ENCODE measurements at regions not wholly inside any gene's neighbourhood (a gene's known extent, or its start where the extent isn't known, plus 50 kb on each side); places are given as distances from the start of the nearest gene placed in this dataset.
"Not testable (repeated sequence)": the region's sequence is repeated elsewhere in the genome, so short reads cannot be mapped to it uniquely, and the experiment has no call there.

DNA sequence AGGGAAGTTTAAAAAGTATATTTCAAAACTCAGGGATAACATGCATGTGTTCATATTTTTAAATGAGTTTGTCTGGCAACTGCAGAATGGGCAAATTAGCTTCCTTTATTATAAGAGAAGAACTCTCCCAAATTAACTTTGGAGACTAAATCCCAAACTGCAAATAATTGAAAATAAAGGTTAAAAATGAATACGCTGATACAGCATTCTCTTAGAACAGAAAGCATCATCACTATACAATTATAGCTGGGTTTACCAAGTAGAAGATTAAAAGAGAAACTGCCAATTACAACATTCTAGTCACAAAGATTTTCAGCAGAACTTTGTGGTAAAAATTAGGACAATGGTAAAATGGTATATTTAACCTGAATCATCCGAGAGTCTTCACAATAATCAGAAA lies 73.3 kb downstream of the OLFM4 start:
- no peak for DNase-seq (ENCODE audit: low spot score)

- DNase-seq (ENCODE audit: low spot score) = no peak
These were observed 75.5 kb downstream of the OLFM4 start for GRCh38 chr13:53104136-53104535.

DNA sequence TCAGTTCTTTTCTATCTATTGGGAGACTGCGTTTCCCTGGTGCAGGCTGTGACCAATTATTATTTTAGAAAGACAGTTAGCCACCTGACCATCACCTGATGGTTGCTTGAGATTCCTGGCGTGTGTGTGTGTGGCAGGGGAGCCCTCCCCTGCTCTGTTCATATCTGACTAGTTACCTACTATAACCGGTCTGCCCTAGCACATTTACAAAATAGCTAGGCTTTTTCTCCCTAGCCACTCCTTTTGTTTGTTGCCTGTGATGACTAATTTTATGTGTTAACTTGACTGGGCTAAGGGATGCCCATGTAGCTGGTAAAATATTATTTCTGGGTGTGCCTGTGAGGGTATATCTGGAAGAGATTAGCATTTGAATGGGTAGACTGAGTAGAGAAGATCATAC lies 76.9 kb downstream of the OLFM4 start:
- DNase-seq (ENCODE audit: low spot score) = no peak

- no peak for DNase-seq (ENCODE audit: low spot score)
These were observed 77.3 kb downstream of the OLFM4 start for GRCh38 chr13:53105890-53106289.

- DNase-seq (ENCODE audit: low spot score) = no peak
These were observed 81.6 kb downstream of the OLFM4 start for GRCh38 chr13:53110181-53110580.

DNA sequence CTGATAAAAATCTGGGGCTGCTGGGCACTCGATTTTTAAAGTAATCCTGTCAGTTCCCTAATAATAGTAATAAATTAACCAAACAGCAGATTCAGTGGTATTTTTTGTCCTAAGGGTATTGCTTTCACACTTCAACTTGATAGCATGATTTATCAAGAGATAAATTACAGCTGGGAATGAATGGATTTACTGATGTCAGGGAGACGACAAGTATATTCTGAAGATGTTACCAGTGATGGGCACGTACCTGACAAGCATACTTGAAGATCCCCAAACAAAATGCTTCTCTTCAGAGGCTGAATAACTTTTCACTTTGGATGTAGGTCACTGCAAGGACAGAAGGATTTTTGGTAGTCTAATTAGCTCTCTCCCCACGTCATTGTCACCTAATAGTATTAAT lies 82.0 kb downstream of the OLFM4 start:
- DNase-seq (ENCODE audit: low spot score) = no peak

DNA sequence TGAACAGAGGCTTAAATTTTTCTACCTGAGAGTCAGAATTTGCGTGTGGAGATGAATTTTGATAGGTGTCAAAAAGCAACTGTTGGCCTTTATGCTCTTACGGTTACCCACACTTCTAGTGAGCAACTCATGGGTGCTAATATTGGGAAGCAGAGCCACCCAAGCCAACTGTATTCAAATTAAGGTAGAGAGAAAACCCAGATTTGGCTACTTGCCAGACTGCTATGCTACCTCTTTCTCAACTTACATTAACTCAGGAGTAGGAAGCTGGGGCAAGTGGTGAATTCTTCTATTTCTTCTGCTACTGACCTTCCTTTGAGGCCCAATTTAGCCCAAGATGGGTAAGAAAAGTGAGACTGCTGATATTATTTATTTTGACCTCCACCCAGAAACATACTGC lies 83.9 kb downstream of the OLFM4 start:
- DNase-seq (ENCODE audit: low spot score) = no peak

DNA sequence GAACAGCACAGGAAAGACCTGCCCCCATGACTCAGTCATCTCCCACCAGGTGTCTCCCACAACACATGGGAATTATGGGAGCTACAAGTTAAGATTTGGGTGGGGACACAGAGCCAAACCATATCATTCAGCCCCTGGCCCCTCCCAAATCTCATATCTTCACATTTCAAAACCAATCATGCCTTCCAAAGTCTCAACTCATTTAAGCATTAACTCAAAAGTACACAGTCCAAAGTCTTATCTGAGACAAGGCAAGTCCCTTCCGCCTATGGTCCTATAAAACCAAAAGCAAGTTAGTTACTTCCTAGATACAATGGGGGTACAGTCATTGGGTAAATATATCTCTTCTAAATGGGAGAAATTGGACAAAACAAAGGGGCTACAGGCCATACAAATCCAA lies 88.4 kb downstream of the OLFM4 start:
- not testable (repeated sequence) for DNase-seq (ENCODE audit: low spot score)

DNA sequence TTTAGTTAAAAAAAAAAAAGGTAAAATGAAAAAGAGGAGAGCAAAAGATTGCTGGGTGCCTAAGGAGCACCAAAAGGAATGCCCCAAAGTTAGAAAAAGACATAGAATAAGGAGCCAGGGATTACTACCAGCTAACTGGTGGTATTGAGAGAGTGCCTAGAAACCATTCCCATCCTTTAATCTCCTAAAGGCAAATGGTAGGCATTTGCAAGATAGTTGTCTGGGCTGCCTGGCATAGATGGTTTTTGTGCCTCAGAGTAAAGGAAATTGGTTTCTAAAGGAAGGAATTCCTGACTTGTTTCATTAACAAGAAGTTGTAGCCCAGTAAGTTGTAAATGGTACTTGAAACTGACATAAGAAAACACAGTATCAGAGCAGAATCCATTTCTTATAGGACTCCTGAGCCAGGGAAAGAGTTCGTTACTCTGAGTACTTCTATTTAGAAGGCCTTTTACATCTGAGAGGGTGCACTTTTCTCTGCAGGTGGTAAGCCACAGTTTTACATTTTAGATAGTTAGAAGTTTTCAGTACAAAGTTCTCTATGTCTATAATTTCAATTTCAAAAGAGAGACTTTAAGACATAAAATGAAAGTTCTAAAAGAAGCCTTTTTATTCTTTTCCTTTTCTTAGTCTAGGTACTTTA lies 92.6 kb downstream of the OLFM4 start:
- DNase-seq (ENCODE audit: low spot score) = no peak

DNA sequence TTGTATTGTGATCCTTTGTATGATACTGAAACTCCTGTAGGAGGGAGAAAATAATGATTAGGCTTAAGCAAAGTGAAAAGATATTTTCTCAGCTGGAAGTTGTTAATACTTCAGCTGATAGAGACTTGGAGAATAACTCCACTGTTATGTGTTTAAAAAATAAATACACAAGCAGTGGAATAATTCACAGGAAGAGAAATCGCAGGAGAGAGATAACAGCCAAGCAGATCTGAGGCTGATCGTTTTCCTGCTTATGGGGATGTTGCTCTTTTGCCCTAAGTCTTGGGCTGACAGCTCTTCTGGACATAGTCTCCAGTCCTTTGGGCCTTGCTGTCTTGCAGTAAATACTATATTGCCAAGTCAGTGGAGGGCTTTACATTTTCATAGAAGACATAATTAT lies 93.3 kb downstream of the OLFM4 start:
- DNase-seq (ENCODE audit: low spot score) = no peak

GRCh38 chr13:53123536-53123935 lies 94.9 kb downstream of the OLFM4 start:
- no peak for DNase-seq (ENCODE audit: low spot score)

DNA sequence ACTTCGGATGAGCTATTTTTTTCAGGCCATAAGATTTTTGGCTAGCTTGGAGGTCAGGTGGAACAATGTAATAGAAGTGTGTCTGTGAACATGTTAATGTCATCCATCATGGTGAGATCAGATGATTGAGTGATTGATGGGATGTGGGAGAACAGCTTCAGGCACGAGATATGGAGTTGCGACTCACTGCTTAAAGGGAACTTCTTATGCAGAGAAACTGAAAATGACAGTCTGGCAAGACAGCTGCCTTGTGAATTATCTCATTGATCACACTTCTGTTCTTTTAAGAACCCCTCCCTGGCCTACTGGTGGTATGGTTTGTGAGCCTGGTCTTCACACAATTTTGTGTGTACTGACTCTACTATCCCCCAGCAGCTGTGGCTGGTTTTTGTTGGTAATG lies 96.0 kb downstream of the OLFM4 start:
- no peak for DNase-seq (ENCODE audit: low spot score)

GRCh38 chr13:53126841-53127245 lies 98.2 kb downstream of the OLFM4 start:
- DNase-seq (ENCODE audit: low spot score) = no peak

DNA sequence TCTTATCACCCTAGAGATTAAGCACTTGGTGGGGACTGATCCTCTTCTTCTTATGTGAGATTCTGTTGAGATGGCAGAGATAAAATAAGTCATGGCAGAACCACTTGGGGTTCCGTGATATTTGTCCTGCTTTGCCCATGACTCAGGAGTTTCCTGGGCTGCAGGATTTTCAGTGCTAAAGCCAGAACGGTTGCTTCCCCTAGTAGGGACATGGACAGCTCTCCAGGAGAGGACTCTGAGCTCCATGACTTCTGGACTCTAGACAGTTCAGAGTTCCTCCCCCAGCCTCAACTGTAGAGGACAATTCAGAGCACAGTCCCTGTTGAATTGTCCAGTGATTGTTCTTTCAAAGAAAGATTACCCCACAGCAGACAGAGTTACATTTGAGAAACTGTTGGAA lies 98.8 kb downstream of the OLFM4 start:
- DNase-seq (ENCODE audit: low spot score) = no peak

DNA sequence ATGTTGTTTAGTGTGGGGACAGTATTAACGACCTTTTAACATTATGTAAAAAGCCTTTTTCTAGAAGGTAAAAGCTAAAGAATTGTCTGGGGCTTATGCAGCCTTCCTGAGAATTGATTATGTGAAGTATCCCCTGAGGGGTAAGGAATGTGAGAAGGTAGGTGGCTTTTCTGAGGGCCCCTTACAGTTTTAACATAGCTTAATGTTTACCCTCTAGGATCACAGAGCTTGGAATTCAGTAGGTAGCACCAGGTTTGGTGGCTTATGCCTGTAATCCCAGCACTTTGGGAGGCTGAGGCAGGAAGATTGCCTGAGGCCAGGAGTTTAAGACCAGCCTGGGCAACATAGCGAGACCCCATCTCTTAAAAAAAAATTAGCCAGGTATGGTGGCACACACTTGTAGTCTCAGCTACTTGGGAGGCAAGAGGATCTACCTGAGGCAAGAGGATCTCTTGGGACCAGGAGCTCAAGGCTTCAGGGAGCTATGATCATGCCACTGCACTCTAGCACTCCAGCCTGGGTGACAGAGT lies 101.3 kb downstream of the OLFM4 start:
- no peak for DNase-seq (ENCODE audit: low spot score)

GRCh38 chr13:53131361-53131760 lies 102.7 kb downstream of the OLFM4 start:
- no peak for DNase-seq (ENCODE audit: low spot score)

- DNase-seq (ENCODE audit: low spot score) = no peak
These were observed 106.7 kb downstream of the OLFM4 start for GRCh38 chr13:53135301-53135700.

DNA sequence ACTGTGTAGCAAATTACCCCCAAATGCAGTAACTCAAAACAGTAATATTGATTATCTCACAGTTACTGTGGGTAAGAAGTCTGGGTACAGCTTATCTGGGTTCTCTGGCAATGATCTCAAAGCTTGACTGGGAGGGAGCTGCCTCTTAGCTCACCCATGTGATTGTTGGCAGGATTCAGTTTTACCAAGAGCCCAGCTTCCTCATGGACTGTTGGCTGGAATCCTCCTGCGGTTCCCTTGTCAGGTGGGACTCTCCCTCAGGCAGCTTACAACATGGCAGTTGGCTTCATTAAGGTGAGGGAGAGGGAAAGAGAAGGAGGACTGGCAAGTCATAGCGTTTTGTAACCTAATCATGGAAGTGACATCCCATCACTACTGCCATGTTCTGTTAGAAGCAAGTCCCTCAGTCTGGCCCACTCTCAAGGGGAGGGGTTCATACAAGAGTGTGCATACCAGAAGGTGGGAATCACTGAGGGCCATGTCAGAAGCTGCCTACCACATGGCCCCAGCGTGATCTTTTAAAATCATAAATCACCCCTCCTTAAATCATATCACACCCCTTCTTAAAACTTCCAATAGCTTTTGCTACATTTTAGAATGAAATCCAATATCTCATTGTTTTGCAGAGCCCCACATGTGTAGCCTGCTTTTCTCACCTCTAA lies 108.1 kb downstream of the OLFM4 start:
- no peak for DNase-seq (ENCODE audit: low spot score)

GRCh38 chr13:53137779-53138178 lies 109.2 kb downstream of the OLFM4 start:
- DNase-seq (ENCODE audit: low spot score) = no peak

- no peak for DNase-seq (ENCODE audit: low spot score)
These were observed 109.9 kb downstream of the OLFM4 start for GRCh38 chr13:53138376-53139036.

DNA sequence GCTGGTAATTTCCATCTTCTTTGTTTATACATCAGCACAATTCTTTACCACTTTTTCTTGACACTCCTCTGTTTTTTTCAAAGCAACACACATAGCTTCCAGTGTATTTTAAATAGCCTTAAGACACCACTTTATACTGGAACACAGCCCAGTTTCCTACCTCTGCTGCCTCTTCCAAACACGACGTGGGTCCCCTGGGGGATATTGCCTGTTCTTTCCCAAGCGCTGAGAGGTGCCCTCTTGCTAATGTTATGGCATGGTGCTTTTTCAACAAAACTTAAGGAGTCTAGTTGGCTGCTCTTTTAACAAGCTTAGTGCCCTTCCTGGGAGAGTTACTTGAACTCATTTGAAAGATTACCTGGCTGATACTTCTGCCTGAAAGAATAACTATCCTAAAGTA lies 112.7 kb downstream of the OLFM4 start:
- no peak for DNase-seq (ENCODE audit: low spot score)

DNA sequence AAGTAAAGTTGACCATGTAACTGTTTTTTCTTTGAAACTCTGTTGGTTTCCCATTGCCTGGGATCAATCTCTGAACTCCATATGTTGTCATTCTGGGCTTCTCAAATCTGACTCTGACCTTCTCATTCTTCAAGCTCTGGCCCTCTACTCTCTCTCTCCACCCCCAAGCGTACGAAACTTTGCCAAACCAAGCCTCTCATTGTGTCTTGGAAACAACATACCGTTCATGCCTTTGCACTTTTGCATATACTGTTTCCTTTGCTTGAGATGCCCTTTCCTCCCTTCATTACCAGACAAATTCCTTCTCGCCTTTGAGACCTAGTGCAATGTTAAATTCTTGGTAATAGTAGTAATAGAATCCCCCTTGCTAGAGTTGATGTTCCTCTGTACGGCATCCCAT lies 113.7 kb downstream of the OLFM4 start:
- no peak for DNase-seq (ENCODE audit: low spot score)

DNA sequence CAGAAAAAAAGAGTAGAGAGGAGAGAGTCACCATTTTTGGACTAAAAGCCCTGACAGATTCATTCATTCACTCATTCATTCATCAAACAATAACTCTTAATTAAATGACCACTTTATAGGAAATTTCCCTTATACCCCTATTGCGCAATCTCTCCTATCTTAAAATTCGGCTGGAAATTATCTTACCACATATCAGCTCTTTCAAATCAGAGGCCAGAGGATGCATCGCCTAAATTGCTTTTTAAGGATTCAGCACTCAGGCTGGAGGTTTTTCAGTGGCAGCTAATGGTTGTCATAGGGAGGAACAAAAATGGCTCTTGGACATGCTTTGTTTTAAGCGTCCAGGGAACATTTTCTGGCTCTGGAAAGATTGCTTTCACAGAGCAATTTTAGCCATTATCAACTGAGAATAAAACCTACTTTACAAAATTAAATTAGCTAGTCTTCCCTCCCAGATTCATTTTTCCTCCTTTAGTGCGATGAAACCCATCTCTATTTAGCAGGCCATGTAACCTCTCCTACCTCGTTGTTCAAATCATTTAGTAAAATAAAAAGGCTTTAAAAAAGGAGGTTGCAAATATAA lies 115.2 kb downstream of the OLFM4 start:
- DNase-seq (ENCODE audit: low spot score) = no peak

Measured in iPS-NIHi11 (cell line).